ENCODE measurements at regions not wholly inside any gene's neighbourhood (a gene's known extent, or its start where the extent isn't known, plus 50 kb on each side); places are given as distances from the start of the nearest gene placed in this dataset.

DNA sequence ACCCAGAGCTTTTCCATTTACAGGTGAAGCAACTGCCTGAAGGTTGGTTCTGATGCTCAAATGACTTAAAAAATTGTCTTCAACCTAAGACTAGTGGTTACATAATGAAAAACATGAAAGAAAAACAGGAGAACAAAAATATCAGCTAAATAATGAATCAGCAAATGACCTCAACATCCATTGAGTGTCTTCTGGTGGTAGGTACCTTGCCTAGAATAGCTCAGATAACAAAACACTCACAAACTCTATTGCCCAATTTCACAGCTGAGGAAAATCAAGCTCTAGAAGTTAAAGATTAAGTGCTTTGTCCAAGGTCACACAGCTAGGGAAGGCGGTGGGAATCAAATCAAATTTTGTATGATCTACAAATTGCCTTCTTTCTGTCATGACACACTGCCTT is 304.6 kb upstream of the CDH11 start:
- intact Hi-C loops (cut with micrococcal nuclease), result no loop called here
- Histone ChIP-seq H2BK5ac (ENCODE audit: low read depth, low read length, poor library complexity, severe bottlenecking) (no peak overlapping the region), H3K14ac (replicated peaks; ENCODE audit: low read depth, low read length) (no peak overlapping the region), H3K56ac (ENCODE audit: extremely low read depth, insufficient read depth, low read length) (no peak overlapping the region), H3K27ac (ENCODE audit: insufficient read depth, low read length) (no peak overlapping the region), H3K9ac (ENCODE audit: low read depth, low read length) (no peak overlapping the region), H3K23ac (ENCODE audit: low read depth, low read length) (no peak overlapping the region), H2AFZ (replicated peaks; ENCODE audit: low read length, poor library complexity) (no peak overlapping the region), H3K4ac (ENCODE audit: low read depth, low read length) (no peak overlapping the region), H2BK120ac (ENCODE audit: low read depth, low read length) (no peak overlapping the region), H3K9me3 (ENCODE audit: control insufficient read depth, insufficient read depth, low read length) (no peaks in the 10 kb centered on the region), H3K4me1 (ENCODE audit: control insufficient read depth, insufficient read depth, low read length) (no peaks in the 10 kb centered on the region), H4K20me1 (ENCODE audit: insufficient read depth, low read length) (no peaks in the 10 kb centered on the region), H2AK9ac (replicated peaks; ENCODE audit: low read depth, low read length, poor library complexity) (no peak overlapping the region), H2AK5ac (ENCODE audit: low read depth, low read length) (no peak overlapping the region), H2BK15ac (ENCODE audit: low read depth, low read length) (no peak overlapping the region), H3K9me1 (ENCODE audit: insufficient read depth, low read length) (no peaks in the 10 kb centered on the region), H4K91ac (ENCODE audit: insufficient read depth, low read depth, low read length) (no peak overlapping the region), H3K36me3 (ENCODE audit: control insufficient read depth, insufficient read depth, low read length) (no peaks in the 10 kb centered on the region), H3K27me3 (ENCODE audit: control insufficient read depth, insufficient read depth, low read length) (peaks cover 9% of the 10 kb centered on the region), H4K5ac (ENCODE audit: low read depth, low read length) (no peak overlapping the region), H4K8ac (ENCODE audit: low read depth in 2 of 2, low read length in 2 of 2) (no peak overlapping the region), H3K18ac (ENCODE audit: low read depth, low read length) (no peak overlapping the region), H3K4me3 (ENCODE audit: insufficient read depth, low read depth, low read length) (no peak overlapping the region), H3K79me1 (ENCODE audit: low read depth in 1 of 2, low read length in 2 of 2) (no peaks in the 10 kb centered on the region), H3K4me2 (ENCODE audit: low read depth, low read length) (no peak overlapping the region), H2BK20ac (ENCODE audit: low read depth, low read length) (no peak overlapping the region)
- in situ Hi-C loops (cut with MboI; ENCODE audit: low sequenced_read_pairs), result no loop called here
- WGBS, 2 experiments (ENCODE audit: extremely low coverage in 2 of 2, insufficient read length in 1 of 2), result no CpG with 5 or more reads among the region's 1 CpG
- ATAC-seq (ENCODE audit: low read depth) (no peak), DNase-seq (no peak)
- ChIA-PET CTCF (interaction anchor here (0.9 kb wide), 1 partner anchor 9 kb away, joined by 3 read pairs; no protein-coding TSS in a partner anchor), POLR2A (ENCODE audit: unreplicated experiment) (no interaction called here)
- TF ChIP-seq MAFK (IDR thresholded peaks at IDR 0.05; ENCODE audit: low read depth, low read length) (no peak), CEBPB (IDR thresholded peaks at IDR 0.05; ENCODE audit: low read depth, low read length) (no peak), RCOR1 (IDR thresholded peaks at IDR 0.05; ENCODE audit: insufficient replicate concordance, low read length) (no peak), POLR2A (IDR thresholded peaks at IDR 0.05; ENCODE audit: low read depth, low read length) (no peak), SMC3 (IDR thresholded peaks at IDR 0.05; ENCODE audit: low read depth, low read length) (no peak), MXI1 (IDR thresholded peaks at IDR 0.05; ENCODE audit: borderline replicate concordance, low read depth, low read length) (no peak), BHLHE40 (IDR thresholded peaks at IDR 0.05; ENCODE audit: low read depth, low read length) (no peak), MAZ (IDR thresholded peaks at IDR 0.05; ENCODE audit: borderline replicate concordance, low read depth, low read length) (no peak)
- TF ChIP-seq, protein P1, sequence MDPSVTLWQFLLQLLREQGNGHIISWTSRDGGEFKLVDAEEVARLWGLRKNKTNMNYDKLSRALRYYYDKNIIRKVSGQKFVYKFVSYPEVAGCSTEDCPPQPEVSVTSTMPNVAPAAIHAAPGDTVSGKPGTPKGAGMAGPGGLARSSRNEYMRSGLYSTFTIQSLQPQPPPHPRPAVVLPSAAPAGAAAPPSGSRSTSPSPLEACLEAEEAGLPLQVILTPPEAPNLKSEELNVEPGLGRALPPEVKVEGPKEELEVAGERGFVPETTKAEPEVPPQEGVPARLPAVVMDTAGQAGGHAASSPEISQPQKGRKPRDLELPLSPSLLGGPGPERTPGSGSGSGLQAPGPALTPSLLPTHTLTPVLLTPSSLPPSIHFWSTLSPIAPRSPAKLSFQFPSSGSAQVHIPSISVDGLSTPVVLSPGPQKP (IDR thresholded peaks at IDR 0.05; ENCODE audit: borderline replicate concordance, low read depth, low read length), result no peak
- TF ChIP-seq, protein P2, sequence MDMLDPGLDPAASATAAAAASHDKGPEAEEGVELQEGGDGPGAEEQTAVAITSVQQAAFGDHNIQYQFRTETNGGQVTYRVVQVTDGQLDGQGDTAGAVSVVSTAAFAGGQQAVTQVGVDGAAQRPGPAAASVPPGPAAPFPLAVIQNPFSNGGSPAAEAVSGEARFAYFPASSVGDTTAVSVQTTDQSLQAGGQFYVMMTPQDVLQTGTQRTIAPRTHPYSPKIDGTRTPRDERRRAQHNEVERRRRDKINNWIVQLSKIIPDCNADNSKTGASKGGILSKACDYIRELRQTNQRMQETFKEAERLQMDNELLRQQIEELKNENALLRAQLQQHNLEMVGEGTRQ (IDR thresholded peaks at IDR 0.05; ENCODE audit: low read depth, low read length), result no peak
- no TSS peak for BruUV-seq (replicated peaks)
- dilution Hi-C loops (cut with HindIII; ENCODE audit: low sequenced_read_pairs, unreplicated experiment), result no loop called here
